B cell (primary cell): ENCODE measurements at regions not wholly inside any gene's neighbourhood (a gene's known extent, or its start where the extent isn't known, plus 50 kb on each side); places are given as distances from the start of the nearest gene placed in this dataset.

Experiments used
- ATAC-seq: fragments of 200-7000 bp; cut with Tn5 transposase; one replicate; pipeline ENCODE4 v1.10.0; 2021; ENCODE audit warnings: low read depth, mild to moderate bottlenecking, moderate number of reproducible peaks, moderate library complexity
- CTCF ChIA-PET: fragments of 350-600 bp; sonication (Branson Sonifier 250); formaldehyde crosslinking; loops from one replicate; lab custom pipeline; 2021; ENCODE audit warnings: antibody characterized with exemption, inconsistent platforms; lab: Charles Lee
- POLR2A ChIA-PET: fragments of 350-600 bp; sonication (Branson Sonifier 250); formaldehyde crosslinking; loops from one replicate; lab custom pipeline; 2021; ENCODE audit warnings: antibody characterized with exemption; lab: Charles Lee
- DNase-seq: peaks from one replicate; pipeline ENCODE4 v3.0.0; 2013
- H2AFZ ChIP-seq: 2 replicates; pipeline ENCODE4 v1.6.1; 2012; ENCODE audit warnings: mild to moderate bottlenecking, low read depth, low read length; ENCODE audit not compliant: insufficient read depth, poor library complexity, severe bottlenecking
- H3K27ac ChIP-seq, 2 donors: 1 replicate in 1 of 2; 2 replicates in 1 of 2; pipeline ENCODE4 v1.5.1; 2012 to 2013; ENCODE audit warnings: low read length in 2 of 2, mild to moderate bottlenecking in 2 of 2, moderate library complexity in 1 of 2
- H3K27me3 ChIP-seq, 4 experiments: fragments of 200-600 bp in 1 of 4; sonication (generic) in 1 of 4; replicated peaks in 1 of 4; 1 replicate in 2 of 4; 2 replicates in 2 of 4; pipeline versions ENCODE4 v1.6.1 to v1.7.0; 2013 to 2016; ENCODE audit warnings: low read length in 3 of 4, mild to moderate bottlenecking in 2 of 4, mixed read lengths in 1 of 4, moderate library complexity in 1 of 4; ENCODE audit not compliant: insufficient read depth in 4 of 4, control insufficient read depth in 3 of 4; ENCODE audit errors: control extremely low read depth in 1 of 4
- H3K36me3 ChIP-seq, 2 experiments: replicated peaks in 1 of 2; 1 replicate in 1 of 2; 2 replicates in 1 of 2; pipeline versions ENCODE4 v1.6.1 to v1.7.1; 2013; ENCODE audit warnings: low read length in 1 of 2; ENCODE audit not compliant: insufficient read depth in 2 of 2, control insufficient read depth in 1 of 2; ENCODE audit errors: control extremely low read depth in 1 of 2, extremely low read depth in 1 of 2
- H3K4me1 ChIP-seq, 2 donors: fragments of 200-600 bp in 1 of 2; sonication (generic) in 1 of 2; 1 replicate in 1 of 2; 2 replicates in 1 of 2; pipeline versions ENCODE4 v1.5.1 to v1.6.1; 2013 to 2017; ENCODE audit warnings: low read length in 2 of 2; ENCODE audit not compliant: control insufficient read depth in 2 of 2, insufficient read depth in 2 of 2
- H3K4me2 ChIP-seq: replicated peaks from 2 replicates; pipeline ENCODE3; 2012; ENCODE audit warnings: mild to moderate bottlenecking, low read depth, low read length; ENCODE audit not compliant: poor library complexity, severe bottlenecking
- H3K4me3 ChIP-seq, 5 experiments: fragments of 200-600 bp in 1 of 5; sonication (generic) in 1 of 5; 1 replicate in 3 of 5; 2 replicates in 2 of 5; pipeline versions ENCODE4 v1.5.1 to v1.7.0; 2011 to 2016; ENCODE audit warnings: low read length in 4 of 5, mild to moderate bottlenecking in 4 of 5, low read depth in 2 of 5, control low read depth in 1 of 5, moderate library complexity in 1 of 5; ENCODE audit not compliant: insufficient read depth in 1 of 5; ENCODE audit errors: control extremely low read depth in 1 of 5, extremely low read depth in 1 of 5
- H3K79me2 ChIP-seq: fragments of 200-600 bp; sonication (generic); one replicate; pipeline ENCODE4 v1.6.0; 2016; ENCODE audit warnings: low read length; ENCODE audit not compliant: control insufficient read depth, insufficient read depth
- H3K9ac ChIP-seq: fragments of 200-600 bp; sonication (generic); 2 replicates; pipeline ENCODE4 v1.6.1; 2017; ENCODE audit warnings: mild to moderate bottlenecking, low read length, moderate library complexity
- H3K9me3 ChIP-seq, 3 donors: one replicate each; pipeline versions ENCODE4 v1.6.1 to v1.7.1; 2013; ENCODE audit warnings: low read length in 2 of 3; ENCODE audit not compliant: control insufficient read depth in 2 of 3, insufficient read depth in 1 of 3; ENCODE audit errors: control extremely low read depth in 1 of 3
- H4K20me1 ChIP-seq: 2 replicates; pipeline ENCODE4 v1.6.0; 2012; ENCODE audit warnings: mild to moderate bottlenecking, low read length; ENCODE audit not compliant: insufficient read depth, control insufficient read depth, poor library complexity, severe bottlenecking
- H3K27ac Mint-ChIP-seq: one replicate; pipeline ENCODE4 v1.8.0; 2021; ENCODE audit warnings: mixed read lengths
- H3K27me3 Mint-ChIP-seq: one replicate; pipeline ENCODE4 v1.8.0; 2021; ENCODE audit warnings: mixed read lengths
- H3K4me1 Mint-ChIP-seq: one replicate; pipeline ENCODE4 v1.8.0; 2021; ENCODE audit warnings: mixed read lengths
- H3K4me3 Mint-ChIP-seq: one replicate; pipeline ENCODE4 v1.8.0; 2021; ENCODE audit warnings: mixed read lengths
- H3K9me3 Mint-ChIP-seq: one replicate; pipeline ENCODE4 v1.8.0; 2022; ENCODE audit warnings: mixed read lengths; ENCODE audit not compliant: insufficient read depth
- EZH2 ChIP-seq: IDR thresholded peaks from 2 replicates; pipeline ENCODE4 v1.6.1; 2012; ENCODE audit warnings: borderline replicate concordance, low read depth, mild to moderate bottlenecking, moderate library complexity, low read length; ENCODE audit not compliant: insufficient read depth, poor library complexity, severe bottlenecking
- WGBS: methylation state at CpG from one replicate; pipeline ENCODE4 v1.1.5; 2013; ENCODE audit warnings: missing lambda C conversion rate; ENCODE audit not compliant: insufficient coverage; 5-methylcytosine and 5-hydroxymethylcytosine counted together
- intact Hi-C: fragments of 100-400 bp; cut with micrococcal nuclease; formaldehyde crosslinking; loops from one replicate; pipeline ENCODE4 v1.10.0; 2022
- TF ChIP-seq, protein P1 (sequence below): fragments of 200-600 bp; IDR thresholded peaks from one replicate; pipeline ENCODE4 v1.8.0; 2022; ENCODE audit warnings: antibody characterized with exemption, mild to moderate bottlenecking

DNA sequence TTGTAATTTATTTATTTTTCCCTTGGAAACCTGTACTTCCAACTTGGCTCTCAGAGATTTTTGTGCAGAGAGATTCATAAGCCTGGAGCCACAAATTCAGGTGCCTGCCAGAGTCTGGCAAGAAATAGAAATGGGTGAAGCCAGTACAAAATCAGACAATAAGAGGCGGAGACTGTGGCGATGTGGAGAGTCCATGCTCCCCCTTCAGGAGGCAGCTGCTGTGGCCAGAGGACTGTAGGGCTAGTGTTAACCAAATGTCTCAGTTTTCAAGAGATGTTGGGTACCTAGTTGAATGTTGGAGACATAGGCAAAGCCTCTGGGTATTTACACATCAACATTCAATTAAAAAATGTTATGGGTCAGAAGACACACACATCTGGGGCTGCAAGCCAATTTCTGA is 208.6 kb downstream of the PSAT1 start:
- Histone ChIP-seq H3K4me3 (no peak overlapping the region), H3K79me2 (no peaks in the 10 kb centered on the region), H3K4me2 (no peak overlapping the region), H3K9me3 (no peaks in the 10 kb centered on the region), H3K4me1 (no peaks in the 10 kb centered on the region), H3K36me3 (no peaks in the 10 kb centered on the region), H4K20me1 (no peaks in the 10 kb centered on the region), H3K27me3 (no peaks in the 10 kb centered on the region), H2AFZ (no peak overlapping the region), H3K9ac (no peak overlapping the region), H3K27ac (no peak overlapping the region)
- H3K4me1 Mint-ChIP-seq = no peaks in the 10 kb centered on the region
- DNase-seq (no peak), ATAC-seq (no peak)
- no peak overlapping the region for H3K27ac Mint-ChIP-seq
- TF ChIP-seq, protein P1, sequence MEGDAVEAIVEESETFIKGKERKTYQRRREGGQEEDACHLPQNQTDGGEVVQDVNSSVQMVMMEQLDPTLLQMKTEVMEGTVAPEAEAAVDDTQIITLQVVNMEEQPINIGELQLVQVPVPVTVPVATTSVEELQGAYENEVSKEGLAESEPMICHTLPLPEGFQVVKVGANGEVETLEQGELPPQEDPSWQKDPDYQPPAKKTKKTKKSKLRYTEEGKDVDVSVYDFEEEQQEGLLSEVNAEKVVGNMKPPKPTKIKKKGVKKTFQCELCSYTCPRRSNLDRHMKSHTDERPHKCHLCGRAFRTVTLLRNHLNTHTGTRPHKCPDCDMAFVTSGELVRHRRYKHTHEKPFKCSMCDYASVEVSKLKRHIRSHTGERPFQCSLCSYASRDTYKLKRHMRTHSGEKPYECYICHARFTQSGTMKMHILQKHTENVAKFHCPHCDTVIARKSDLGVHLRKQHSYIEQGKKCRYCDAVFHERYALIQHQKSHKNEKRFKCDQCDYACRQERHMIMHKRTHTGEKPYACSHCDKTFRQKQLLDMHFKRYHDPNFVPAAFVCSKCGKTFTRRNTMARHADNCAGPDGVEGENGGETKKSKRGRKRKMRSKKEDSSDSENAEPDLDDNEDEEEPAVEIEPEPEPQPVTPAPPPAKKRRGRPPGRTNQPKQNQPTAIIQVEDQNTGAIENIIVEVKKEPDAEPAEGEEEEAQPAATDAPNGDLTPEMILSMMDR = no peak
- TF ChIP-seq EZH2 = no peak
- POLR2A ChIA-PET = no interaction called here
- 90% methylated on average over 2 of the region's 2 CpGs for WGBS
- CTCF ChIA-PET = no interaction called here
- no peaks in the 10 kb centered on the region for H3K9me3 Mint-ChIP-seq
- intact Hi-C loops = no loop called here
- peaks cover 3% of the 10 kb centered on the region for H3K27me3 Mint-ChIP-seq
- no peak overlapping the region for H3K4me3 Mint-ChIP-seq

DNA sequence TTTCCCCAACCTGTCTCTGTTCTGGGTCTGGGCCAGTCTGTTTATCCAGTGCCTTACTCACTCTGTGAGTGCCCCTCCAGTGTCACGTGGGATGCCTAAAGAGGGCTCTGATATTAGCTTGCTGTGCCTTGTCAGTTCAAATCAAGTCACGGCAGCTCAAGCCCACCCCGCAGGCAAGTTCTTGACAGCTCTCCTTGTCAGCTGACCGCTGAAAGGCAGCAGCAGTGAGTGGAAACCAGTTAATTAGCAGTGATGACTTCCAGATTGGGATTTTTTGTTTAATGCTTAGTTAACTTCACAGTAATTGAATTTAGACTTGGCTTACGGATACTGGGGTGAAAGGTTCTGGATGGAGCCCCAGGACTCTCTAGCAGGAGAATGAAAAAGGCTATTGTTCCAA is 210.1 kb downstream of the PSAT1 start:
- H2AFZ ChIP-seq = no peak overlapping the region
- ChIA-PET POLR2A (no interaction called here), CTCF (no interaction called here)
- Mint-ChIP-seq H3K4me1 (no peaks in the 10 kb centered on the region), H3K4me3 (no peak overlapping the region), H3K27me3 (peaks cover 3% of the 10 kb centered on the region), H3K27ac (no peak overlapping the region), H3K9me3 (no peaks in the 10 kb centered on the region)
- DNase-seq (no peak), ATAC-seq (no peak)
- 82% methylated on average over 5 of the region's 5 CpGs for WGBS
- H3K36me3 ChIP-seq = no peaks in the 10 kb centered on the region
- H3K27ac ChIP-seq = no peak overlapping the region
- intact Hi-C loops = no loop called here
- TF ChIP-seq, protein P1 = no peak
- no peaks in the 10 kb centered on the region for H3K79me2 ChIP-seq
- H4K20me1 ChIP-seq = no peaks in the 10 kb centered on the region
- H3K9me3 ChIP-seq = no peaks in the 10 kb centered on the region
- no peaks in the 10 kb centered on the region for H3K4me1 ChIP-seq
- H3K27me3 ChIP-seq = peaks cover 0 to 1% (median 0%) of the 10 kb centered on the region in 4 experiments
- no peak overlapping the region for H3K4me2 ChIP-seq
- no peak overlapping the region for H3K9ac ChIP-seq
- H3K4me3 ChIP-seq = no peak overlapping the region
